HEK293 (cell line): ENCODE measurements at regions not wholly inside any gene's neighbourhood (a gene's known extent, or its start where the extent isn't known, plus 50 kb on each side); places are given as distances from the start of the nearest gene placed in this dataset.

Source experiments
- CTCF ChIA-PET: fragments of 350-600 bp; formaldehyde crosslinking; extraction: SDS; loops from one replicate; lab custom pipeline; 2021; ENCODE audit warnings: antibody characterized with exemption; lab: Yijun Ruan, JAX
- POLR2A ChIA-PET: fragments of 300-600 bp; formaldehyde crosslinking; extraction: SDS; loops from one replicate; lab custom pipeline; 2020; ENCODE audit warnings: antibody characterized with exemption, inconsistent platforms; lab: Yijun Ruan, JAX
- H3K27ac ChIP-seq: fragments of 200-500 bp; sonication (Bioruptor generic); 2 replicates; pipeline ENCODE4 v1.5.1; 2014; ENCODE audit warnings: low read depth, low read length, control low read depth, inconsistent platforms; ENCODE audit errors: extremely low read depth
- H3K36me3 ChIP-seq, 2 experiments: fragments of 200-500 bp in 1 of 2; sonication (Bioruptor generic) in 1 of 2; 1 replicate in 1 of 2; 2 replicates in 1 of 2; pipeline ENCODE4 v1.5.1; 2014 to 2017; ENCODE audit warnings: inconsistent platforms in 2 of 2, low read length in 2 of 2; ENCODE audit not compliant: control insufficient read depth in 2 of 2, insufficient read depth in 1 of 2
- H3K4me1 ChIP-seq: fragments of 200-500 bp; sonication (Bioruptor generic); 2 replicates; pipeline ENCODE4 v1.5.1; 2014; ENCODE audit warnings: mild to moderate bottlenecking, low read length, inconsistent platforms; ENCODE audit not compliant: control insufficient read depth, insufficient read depth
- H3K4me3 ChIP-seq: 2 replicates; pipeline ENCODE4 v1.5.1; 2011; ENCODE audit warnings: low read depth, mild to moderate bottlenecking, control low read depth, low read length, moderate library complexity
- H3K9me3 ChIP-seq: fragments of 200-500 bp; sonication (Bioruptor generic); 2 replicates; pipeline ENCODE4 v1.5.1; 2014; ENCODE audit warnings: low read depth, low read length, inconsistent platforms; ENCODE audit not compliant: control insufficient read depth, insufficient read depth
- BCL6B ChIP-seq: fragments of 450-650 bp; formaldehyde crosslinking; IDR thresholded peaks from 2 replicates; pipeline ENCODE4 v1.5.1; 2017; ENCODE audit warnings: missing biosample characterization, missing genetic modification characterization
- KLF16 ChIP-seq: fragments of 450-650 bp; formaldehyde crosslinking; IDR thresholded peaks from 2 replicates; pipeline ENCODE4 v1.5.1; 2017; ENCODE audit warnings: missing biosample characterization, missing genetic modification characterization
- MYNN ChIP-seq: fragments of 450-650 bp; formaldehyde crosslinking; IDR thresholded peaks from 2 replicates; pipeline ENCODE4 v1.5.1; 2016; ENCODE audit warnings: missing biosample characterization, missing genetic modification characterization, borderline replicate concordance
- PRDM6 ChIP-seq: fragments of 450-650 bp; formaldehyde crosslinking; IDR thresholded peaks from 2 replicates; pipeline ENCODE4 v1.5.1; 2017; ENCODE audit warnings: missing biosample characterization, missing genetic modification characterization
- SP2 ChIP-seq: fragments of 450-650 bp; formaldehyde crosslinking; IDR thresholded peaks from 2 replicates; pipeline ENCODE4 v1.5.1; 2016; ENCODE audit warnings: missing biosample characterization, missing genetic modification characterization
- ZBTB8A ChIP-seq: fragments of 450-650 bp; formaldehyde crosslinking; IDR thresholded peaks from 2 replicates; pipeline ENCODE4 v1.5.1; 2016; ENCODE audit warnings: missing biosample characterization, missing genetic modification characterization
- ZNF221 ChIP-seq: fragments of 450-650 bp; formaldehyde crosslinking; IDR thresholded peaks from 2 replicates; pipeline ENCODE4 v1.5.1; 2017; ENCODE audit warnings: missing biosample characterization, missing genetic modification characterization, borderline replicate concordance
- ZNF501 ChIP-seq: fragments of 450-650 bp; formaldehyde crosslinking; IDR thresholded peaks from 2 replicates; pipeline ENCODE4 v1.5.1; 2016; ENCODE audit warnings: missing biosample characterization, missing genetic modification characterization
- ZNF549 ChIP-seq: fragments of 450-650 bp; IDR thresholded peaks from 2 replicates; pipeline ENCODE4 v1.5.1; 2018; ENCODE audit warnings: missing biosample characterization, missing genetic modification characterization, mild to moderate bottlenecking, inconsistent platforms, moderate library complexity
- ZNF585B ChIP-seq: fragments of 450-650 bp; formaldehyde crosslinking; IDR thresholded peaks from 2 replicates; pipeline ENCODE4 v1.5.1; 2016; ENCODE audit warnings: missing biosample characterization, missing genetic modification characterization
- ZNF654 ChIP-seq: fragments of 450-650 bp; formaldehyde crosslinking; IDR thresholded peaks from 2 replicates; pipeline ENCODE4 v1.5.1; 2016; ENCODE audit warnings: low read depth, missing biosample characterization, missing genetic modification characterization
- ZNF701 ChIP-seq: fragments of 450-650 bp; formaldehyde crosslinking; IDR thresholded peaks from 2 replicates; pipeline ENCODE4 v1.5.1; 2016; ENCODE audit warnings: missing biosample characterization, missing genetic modification characterization
- ZNF747 ChIP-seq: fragments of 450-650 bp; formaldehyde crosslinking; IDR thresholded peaks from 2 replicates; pipeline ENCODE4 v1.5.1; 2016; ENCODE audit warnings: missing biosample characterization, missing genetic modification characterization
- ZSCAN18 ChIP-seq: fragments of 450-650 bp; formaldehyde crosslinking; IDR thresholded peaks from 2 replicates; pipeline ENCODE4 v1.5.1; 2016; ENCODE audit warnings: missing biosample characterization, missing genetic modification characterization
- ZSCAN4 ChIP-seq: fragments of 450-650 bp; formaldehyde crosslinking; IDR thresholded peaks from 2 replicates; pipeline ENCODE4 v1.5.1; 2017; ENCODE audit warnings: missing biosample characterization, missing genetic modification characterization

GRCh38 chr15:47551079-47551478 is 166.2 kb upstream of the SEMA6D start:
- CTCF ChIA-PET, result interaction anchor here (0.6 to 1.2 kb wide), 2 partner anchors 28 to 71 kb away, joined by 3 read pairs; no protein-coding TSS in a partner anchor
- Histone ChIP-seq H3K9me3 (no peaks in the 10 kb centered on the region), H3K4me1 (no peaks in the 10 kb centered on the region), H3K4me3 (no peak overlapping the region), H3K27ac (no peak overlapping the region), H3K36me3 (no peaks in the 10 kb centered on the region)
- TF ChIP-seq ZNF654 (tag by site-specific recombination) (peak; percentile 23), ZNF585B (tag by site-specific recombination) (no peak)
- POLR2A ChIA-PET, result no interaction called here

GRCh38 chr15:47551546-47551945 is 165.8 kb upstream of the SEMA6D start:
- TF ChIP-seq MYNN (tag by site-specific recombination) (no peak), ZNF701 (no peak), BCL6B (no peak), ZNF549 (tag by site-specific recombination) (no peak), ZBTB8A (tag by site-specific recombination) (no peak), ZSCAN4 (no peak), ZNF747 (no peak), ZNF501 (no peak), ZNF221 (tag by site-specific recombination) (no peak), KLF16 (tag by site-specific recombination) (no peak), SP2 (tag by site-specific recombination) (no peak)
- ChIA-PET POLR2A (no interaction called here), CTCF (interaction anchor here (0.6 to 0.7 kb wide), 2 partner anchors 161 to 290 kb away, joined by 3 read pairs; no protein-coding TSS in a partner anchor)
- no peaks in the 10 kb centered on the region for H3K9me3 ChIP-seq
- no peak overlapping the region for H3K27ac ChIP-seq
- H3K36me3 ChIP-seq, result no peaks in the 10 kb centered on the region
- H3K4me1 ChIP-seq, result no peaks in the 10 kb centered on the region
- no peak overlapping the region for H3K4me3 ChIP-seq

GRCh38 chr15:47552978-47553608 is 164.2 kb upstream of the SEMA6D start:
- POLR2A ChIA-PET, result no interaction called here
- Histone ChIP-seq H3K27ac (no peak overlapping the region), H3K4me3 (no peak overlapping the region), H3K4me1 (no peaks in the 10 kb centered on the region), H3K36me3 (no peaks in the 10 kb centered on the region), H3K9me3 (no peaks in the 10 kb centered on the region)
- TF ChIP-seq PRDM6 (0 out of 2 replicates have a peak, but pooled peaks have one; percentile 28), ZSCAN18 (no peak)
- CTCF ChIA-PET, result no interaction called here
